GM18870 (cell line): ENCODE measurements at regions not wholly inside any gene's neighbourhood (a gene's known extent, or its start where the extent isn't known, plus 50 kb on each side); places are given as distances from the start of the nearest gene placed in this dataset.

ENCODE experiments used
- ATAC-seq: cut with Tn5 transposase; IDR thresholded peaks from one replicate; pipeline ENCODE4 v1.9.1; 2021; ENCODE audit warnings: moderate library complexity; ENCODE audit not compliant: unreplicated experiment

DNA sequence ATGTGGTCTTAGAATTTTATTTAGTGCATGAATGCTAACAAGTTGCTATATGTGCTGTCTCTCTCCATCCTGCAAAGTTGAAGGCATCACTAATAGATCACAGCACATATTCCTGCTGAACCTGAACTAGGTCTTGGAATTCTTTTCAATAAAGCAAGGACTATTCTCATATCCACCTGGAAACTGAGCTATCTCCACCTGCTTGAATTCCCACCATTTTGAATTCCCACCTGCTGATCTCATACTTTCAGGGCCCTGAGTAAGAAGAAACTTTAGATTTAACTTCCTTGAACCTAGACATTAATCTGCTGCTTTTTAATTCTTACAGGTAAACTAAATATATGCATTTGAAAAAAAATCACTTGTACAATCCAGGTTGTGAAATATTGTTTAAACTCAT lies 445.3 kb upstream of the CCL2 start:
- ATAC-seq = no peak

DNA sequence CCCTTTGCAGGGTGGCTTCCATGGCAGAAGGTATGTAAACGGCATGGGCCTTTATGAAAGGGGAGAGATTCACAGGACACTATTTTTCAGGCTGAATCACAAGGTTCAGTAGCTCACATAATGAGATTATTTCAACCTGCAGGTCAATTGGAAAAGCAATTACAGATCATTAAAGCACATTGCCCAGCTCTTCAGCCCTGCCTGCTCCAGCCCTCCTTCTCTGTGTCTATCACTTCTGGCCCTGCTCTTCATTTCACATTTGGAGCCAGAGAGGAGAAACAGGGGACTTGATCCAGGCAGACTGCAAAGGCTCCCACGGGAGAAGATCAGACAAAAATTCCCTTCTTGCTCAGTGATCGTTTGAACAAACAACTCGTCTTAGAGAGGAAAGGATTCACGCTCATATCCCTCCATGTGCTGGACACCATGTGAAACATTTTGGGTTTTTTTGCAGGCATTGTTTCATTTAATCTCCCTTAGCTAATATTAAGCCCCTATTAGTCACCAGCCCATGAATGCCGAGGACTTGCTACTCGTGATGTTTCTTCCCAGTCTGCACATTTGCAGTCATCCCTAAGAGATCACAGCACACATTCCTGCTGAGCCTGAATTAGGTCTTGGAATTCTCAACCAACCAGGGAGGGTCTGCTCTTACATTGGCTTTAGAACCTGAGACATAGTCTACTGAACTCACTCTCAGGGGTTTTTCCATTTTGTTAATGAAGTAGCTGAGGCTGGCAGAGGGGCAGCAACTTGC lies 443.9 kb upstream of the CCL2 start:
- ATAC-seq = no peak

DNA sequence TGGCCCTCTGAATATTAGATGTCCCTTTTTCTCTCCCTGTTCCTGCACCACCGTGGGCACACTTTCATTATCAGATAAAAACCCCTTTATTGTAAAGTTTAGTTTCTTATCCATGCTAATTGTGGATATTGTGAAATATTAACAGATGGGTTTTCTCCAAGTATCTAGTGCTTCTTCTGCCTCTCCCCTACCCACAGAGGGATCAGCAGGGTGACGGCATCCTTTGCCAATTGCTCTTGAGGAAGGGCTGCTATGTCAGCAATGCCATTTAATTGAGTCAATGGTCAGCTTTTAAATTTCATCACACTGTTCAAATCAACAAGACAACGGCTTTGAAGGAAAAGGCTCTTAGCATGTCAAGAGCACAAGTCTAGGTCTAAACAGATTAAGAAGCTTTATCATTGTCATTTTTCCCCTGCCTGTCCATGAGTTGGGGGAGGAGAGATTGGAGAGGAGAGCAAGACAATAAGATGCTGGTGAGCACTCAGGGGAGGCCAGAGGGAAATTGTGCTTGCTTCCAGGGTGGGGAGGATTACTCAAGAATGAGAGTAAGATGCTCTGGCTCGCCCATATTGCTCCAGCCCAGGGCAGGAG lies 443.0 kb upstream of the CCL2 start:
- no peak for ATAC-seq

DNA sequence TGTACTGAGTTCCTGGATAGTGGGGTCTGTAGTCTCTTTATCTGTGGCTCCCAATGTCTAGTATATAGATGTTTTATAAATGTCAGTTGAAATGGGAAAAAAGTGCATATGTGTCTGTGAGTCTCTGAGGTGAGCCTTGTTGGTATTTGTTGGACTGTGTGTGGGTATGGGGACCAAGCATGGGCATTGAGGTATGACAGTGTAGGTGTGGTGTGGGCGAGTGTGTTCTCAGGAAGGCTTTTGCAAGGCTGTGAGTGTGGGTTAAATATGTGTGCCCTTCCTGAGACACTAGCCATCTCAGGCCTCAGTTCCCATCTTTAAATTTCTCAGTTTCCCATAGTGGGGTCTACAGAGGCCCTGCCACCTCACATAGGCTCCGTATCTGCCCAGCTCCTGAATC lies 440.2 kb upstream of the CCL2 start:
- no peak for ATAC-seq

DNA sequence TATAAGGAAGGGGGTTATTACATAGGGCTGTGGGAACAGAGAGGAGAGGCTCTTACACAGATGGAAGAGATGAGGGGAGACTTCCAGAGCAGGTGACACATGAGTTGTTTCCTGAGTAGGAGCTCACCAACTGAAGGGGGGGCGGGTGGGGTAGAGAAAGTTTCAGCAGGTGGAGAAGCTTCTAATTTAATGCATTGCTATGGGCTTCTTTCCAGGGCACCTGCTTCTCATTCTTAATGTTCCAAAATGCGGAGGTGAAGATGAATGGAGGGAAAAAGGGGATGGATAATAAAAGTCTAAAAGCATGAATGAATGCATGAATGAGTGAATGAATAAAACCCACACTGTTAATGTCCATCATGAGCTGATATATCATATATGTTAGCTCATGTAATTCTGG lies 439.0 kb upstream of the CCL2 start:
- no peak for ATAC-seq

DNA sequence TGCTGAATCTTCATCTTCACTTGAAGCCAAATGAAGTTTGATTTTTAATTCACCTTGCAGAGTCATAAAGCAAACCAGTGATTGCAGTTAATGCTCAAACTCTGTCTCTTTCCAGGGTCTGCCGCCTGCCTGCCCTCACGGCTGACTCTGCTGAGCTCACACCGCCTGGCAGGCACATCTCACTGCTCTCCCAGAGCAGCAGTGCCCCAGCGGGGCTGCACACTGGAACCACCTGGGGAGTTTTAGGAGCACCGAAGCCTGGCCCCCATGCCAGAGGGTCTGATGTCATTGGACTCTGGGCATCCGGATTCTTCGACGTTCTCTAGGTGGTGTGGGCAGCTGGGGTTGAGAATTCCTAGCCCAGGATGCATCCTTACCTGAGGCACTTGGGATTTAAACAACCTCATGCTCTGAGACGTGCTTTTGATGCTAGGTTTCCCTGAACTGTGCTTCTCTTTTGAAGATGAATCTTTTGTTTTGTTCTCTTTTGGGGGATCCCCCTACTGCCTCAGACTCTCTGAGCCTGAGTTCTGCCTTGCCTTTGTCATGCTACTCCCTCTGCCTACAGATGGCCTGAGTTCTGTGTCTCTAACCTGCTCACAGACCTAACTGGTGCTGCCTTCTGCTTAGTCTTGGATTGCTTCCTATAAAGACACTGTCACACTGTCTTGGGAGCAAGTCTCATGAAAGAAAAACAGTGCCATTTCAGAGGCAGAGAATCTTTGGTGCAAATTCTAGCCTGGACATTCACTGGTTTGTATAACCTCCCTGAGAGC lies 438.1 kb upstream of the CCL2 start:
- ATAC-seq = no peak

DNA sequence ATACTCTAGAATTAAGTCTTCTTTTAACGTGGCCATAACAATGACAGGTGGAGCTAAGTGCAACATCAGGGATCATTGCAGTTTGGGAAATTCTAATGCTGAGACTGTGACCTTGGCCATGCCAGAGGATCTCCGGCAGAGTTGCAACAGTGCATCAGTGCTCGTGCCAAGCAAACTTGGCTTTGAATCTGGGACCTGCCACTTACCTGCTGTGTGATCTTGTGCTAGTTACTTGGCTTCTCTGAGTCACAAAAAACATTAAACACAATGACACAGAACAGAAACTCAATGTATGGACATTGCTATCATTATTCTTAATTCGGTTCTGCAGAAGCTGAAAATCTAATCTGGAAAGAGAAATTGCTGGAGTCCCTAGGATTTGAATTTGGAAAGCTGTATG lies 435.5 kb upstream of the CCL2 start:
- ATAC-seq = no peak

DNA sequence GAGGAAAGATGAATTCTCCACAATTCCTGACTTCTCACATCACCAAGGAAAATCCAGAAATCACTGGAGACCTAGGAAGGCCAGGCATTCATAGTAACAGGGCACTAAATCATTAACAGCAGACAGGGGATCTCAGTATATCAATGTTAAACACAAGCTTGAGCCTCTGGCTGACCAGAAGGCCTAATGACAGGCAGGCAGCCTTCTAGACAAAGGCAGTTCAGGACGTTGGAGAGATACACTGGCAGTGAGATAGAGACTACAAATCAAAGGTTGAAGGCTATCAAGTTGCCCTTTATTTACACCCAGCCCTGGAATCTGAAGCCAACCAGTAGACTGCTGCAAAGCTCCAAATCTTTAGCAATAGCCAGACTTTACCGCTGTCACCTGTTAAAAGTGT lies 422.8 kb upstream of the CCL2 start:
- no peak for ATAC-seq

DNA sequence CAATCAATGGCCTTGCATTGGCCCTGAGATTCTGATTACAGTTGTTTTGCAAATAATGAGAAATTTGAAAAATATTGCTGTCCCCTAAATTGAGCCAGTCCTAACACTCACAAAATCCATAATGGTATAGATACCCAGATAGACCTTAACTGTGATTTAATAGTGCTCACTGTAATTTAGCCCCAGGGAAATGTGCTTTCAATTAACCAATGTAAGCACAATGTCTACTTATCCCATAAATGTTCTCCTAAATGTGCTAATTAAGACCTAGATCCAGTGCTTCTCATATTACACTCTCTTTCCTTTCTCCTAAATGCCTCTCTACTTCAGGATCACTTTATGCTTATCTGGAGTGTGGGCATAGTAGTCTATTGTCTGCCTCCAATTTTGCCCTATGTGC lies 417.8 kb upstream of the CCL2 start:
- no peak for ATAC-seq

DNA sequence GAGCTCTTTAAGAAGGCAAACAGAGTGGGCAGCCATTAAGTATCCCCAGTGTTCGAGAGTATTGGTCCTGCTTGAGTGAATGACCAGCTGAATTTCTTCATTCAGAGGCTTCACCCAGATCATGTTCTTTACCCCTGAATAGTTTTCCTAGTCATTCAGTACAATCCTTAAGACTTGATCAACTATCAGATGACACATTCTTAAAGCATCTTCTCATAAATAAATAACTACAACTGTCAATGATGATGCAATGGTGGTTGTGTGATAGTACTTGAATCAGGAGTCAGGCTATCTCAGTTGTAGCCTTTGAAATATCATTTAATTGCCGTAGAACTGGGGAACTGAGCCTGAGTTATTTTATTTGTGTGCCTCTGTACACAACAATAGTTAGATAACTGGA lies 416.8 kb upstream of the CCL2 start:
- ATAC-seq = no peak

DNA sequence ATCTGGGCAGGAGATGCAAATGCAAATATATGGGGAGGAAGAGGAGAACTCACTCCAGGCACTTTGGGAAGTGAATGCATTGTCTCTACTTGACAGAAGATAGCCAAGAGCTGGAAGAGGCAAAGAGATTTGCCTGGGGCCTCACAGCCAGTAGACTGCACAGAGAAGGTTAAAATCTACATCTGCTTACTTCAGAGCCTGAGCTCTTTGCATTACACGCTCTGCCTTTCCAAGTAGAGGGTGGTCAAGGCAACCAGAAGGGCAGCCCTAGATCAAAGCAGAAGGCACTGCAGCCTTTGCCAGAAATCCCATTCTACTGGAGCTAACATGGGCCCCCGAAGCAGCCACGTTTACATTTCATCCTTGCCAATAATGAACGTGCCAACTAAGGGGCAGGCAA lies 407.2 kb upstream of the CCL2 start:
- ATAC-seq = no peak

DNA sequence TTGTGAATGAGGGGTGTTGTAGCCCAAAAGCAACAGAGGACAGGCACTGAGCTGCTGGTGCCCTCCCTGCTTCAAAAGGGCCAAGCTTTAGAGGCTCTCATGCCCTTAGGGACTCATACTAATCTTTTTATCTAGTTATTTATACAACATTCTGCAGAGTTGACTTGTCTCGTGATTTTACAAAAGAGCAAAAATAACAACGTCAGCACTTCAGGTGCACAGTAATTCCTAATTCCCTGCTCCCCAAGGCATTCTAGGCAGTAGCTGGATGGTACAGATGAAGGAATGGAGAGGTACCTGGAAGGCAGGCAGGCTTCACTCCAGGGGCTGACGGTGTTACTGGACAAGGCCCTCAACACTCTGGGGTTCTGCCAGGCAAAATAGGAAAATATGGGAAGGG lies 406.7 kb upstream of the CCL2 start:
- no peak for ATAC-seq

DNA sequence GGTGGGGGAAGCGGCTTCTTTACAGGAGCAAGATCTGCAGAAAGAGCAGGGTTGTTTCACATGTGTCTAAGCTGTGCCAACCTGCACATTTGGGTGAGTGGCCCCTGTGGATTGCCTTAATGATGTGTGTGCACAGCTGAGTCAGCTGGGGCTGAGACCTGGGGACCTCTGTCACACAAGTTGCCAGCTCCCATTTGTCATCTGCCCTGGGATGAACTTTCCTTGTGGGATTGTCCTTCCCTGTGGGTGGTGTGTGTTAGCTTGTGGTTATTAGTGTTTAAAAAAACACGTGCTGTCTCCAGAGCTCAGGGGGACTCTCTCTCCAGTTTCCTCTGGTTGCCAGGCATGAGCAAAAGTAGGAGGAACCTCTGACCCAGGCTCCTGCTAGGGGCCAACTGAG lies 400.5 kb upstream of the CCL2 start:
- ATAC-seq = no peak

DNA sequence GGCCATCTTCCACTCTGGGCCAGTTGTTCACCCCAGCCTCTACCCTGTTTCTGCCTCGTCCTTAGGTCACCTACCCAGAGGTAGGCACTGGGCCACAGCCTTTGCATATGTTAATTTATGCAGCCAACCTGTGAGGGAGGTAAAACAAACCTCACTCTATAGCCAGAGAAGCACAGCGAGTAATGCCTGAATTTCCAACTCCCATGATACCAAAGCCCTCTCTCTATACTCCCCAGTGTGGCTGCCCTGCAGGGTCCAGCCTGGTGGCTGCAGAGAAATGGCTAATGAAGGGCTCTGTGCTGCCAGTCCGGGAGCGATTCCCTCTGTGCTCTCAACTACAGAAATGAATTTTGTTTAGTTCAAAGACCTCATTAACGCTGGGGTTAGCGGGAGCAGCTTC lies 397.0 kb upstream of the CCL2 start:
- no peak for ATAC-seq

DNA sequence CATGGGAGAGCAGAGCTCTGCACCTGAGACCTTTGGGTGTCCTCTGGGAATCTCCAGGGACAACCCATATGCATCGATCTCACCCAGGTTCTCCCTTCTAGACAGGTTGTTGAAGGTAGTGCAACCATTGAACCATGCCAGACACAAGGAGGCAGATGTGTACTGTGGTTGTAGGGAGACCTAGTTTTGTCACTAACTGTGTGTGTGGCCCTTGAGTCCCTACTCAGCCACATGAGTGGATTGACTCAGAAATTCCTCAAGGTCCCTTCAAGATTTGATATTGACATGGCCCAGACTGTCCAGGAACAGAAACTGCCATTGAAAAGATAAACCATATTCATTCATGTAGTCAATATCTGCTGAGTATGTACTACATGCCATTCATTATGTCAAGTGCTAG lies 396.4 kb upstream of the CCL2 start:
- ATAC-seq = no peak

DNA sequence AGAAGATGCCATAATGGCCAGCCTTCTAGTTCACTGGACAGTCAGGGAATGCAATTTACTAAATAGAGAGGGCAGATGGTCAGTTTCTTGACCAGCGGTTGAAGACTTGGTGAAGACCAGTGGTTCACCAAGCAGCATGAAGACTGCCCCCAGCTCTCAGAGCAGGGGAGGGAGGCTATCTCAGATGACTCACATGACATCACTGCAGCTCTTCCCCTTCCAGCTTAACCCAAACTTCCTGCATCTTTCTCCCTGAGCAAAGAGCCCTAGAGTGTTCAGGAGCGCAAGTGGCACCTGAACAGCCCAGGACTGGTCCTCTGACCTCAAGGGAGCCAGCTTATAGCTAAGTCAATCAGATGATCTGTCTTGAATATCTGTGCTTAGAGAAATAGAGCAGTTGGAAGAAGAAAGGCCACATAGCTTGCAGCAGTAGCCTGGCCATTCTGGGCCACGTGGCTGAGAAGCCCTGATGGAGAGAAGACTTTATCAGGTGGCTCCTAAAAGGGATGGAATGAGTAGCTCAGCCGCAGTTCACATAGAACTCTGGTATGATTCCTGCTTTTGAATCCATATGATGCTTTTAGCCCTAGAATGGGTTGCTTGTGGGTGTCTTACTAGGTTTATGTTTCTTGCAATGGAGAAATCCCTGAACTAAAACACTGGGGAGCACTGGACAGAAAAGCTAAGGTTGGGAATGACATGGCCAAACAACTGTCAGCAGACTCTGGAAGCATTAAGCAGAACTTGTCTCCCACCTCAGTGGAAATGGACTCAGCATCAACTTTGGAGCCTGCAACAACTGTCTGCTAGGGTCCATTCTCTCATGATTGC lies 392.1 kb upstream of the CCL2 start:
- no peak for ATAC-seq

DNA sequence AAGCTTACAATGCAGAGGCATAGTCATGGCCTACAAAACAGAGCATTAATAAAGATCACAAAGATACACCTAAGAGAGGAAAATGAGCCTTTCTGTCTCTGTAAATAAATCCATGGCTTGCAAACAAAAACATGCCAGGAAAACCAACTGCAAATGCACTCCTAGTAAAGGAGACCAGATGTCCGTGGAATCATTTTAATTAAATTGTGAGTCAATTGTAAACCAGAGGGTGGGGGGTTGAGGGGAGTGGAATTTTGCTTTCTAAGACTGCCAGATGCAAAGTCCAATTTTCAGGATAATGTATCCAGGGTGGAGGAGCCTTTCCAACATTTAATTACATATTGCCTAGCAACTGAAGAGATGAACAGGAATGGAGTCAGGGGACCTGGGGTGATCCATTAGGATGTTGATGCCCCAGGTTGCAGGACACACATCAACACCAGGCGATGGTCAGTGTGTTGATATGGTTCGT lies 390.3 kb upstream of the CCL2 start:
- ATAC-seq = no peak

DNA sequence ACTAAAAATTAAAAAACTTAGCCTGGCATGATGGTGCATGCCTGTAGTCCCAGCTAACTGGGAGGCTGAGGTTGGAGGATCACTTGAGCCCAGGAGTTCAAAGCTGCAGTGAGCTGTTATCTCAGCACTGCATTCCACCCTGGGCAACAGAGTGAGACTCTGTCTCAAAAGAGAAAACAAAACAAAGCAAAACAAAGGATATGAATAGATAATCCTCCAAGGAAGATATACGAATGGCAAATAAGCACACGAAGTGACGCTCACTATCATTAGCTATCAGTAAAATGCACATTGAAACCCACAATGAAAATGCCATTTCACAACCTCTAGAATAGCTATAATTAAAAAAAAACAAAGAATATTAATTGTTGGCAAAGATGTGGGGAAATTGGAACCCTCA lies 386.2 kb upstream of the CCL2 start:
- ATAC-seq = no peak

DNA sequence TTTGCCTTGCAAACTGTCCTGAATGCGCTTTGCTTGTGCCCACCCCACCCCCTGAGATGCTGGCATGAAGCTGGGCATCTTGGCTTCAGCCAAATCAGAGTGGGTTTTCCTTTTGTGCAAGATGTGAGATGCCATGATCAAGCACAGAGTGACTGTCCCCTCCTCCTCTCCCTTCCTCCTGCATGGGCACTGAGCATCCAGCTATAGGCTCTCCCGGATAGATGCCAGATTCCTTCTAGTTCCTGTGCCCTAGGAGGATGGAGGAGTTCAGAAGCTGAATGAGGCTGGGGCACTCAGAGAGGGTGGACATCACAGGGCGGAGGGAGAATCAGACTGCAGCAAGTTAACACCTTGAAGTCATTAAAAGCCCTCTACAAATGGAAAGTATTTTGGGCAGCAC lies 384.1 kb upstream of the CCL2 start:
- no peak for ATAC-seq

DNA sequence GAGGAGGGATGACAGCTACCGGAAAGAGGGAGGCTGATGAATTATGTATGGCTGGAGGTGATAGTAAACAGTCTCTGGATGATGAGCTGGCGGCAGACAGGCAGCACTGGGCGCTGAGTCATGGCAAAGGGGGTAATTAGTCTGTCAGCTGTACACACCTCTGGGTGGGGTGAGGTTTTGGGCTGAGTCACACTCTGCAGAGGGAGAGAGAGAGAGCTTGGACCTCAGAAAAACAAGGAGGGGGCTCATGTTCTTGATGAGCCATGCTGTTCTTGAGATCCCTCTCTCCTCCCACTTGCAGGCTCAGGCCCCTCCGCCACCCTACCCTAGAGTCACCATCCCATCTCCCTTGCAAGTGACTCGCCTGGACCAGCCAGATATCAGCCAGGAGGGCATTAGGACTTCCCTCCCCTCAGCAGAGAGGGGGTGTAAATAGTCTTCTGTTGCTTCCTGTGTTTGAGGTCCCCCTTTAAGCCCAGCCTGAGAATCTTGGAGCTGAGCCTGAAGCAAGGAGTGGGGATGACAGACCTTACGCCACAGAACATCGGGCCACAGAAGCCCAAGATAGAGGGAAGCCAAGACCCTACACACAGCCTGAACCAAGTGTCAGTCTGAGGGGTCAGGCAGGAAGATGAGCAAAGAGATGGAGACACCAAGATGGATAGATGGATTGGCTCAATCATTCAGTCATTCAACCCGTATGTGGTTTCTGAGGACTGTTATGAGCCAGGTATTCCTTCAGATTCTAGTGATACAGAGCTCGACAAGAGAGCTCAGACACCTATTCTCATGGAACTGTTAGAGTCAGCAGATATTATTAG lies 383.2 kb upstream of the CCL2 start:
- ATAC-seq = no peak
